ENCODE measurements at regions not wholly inside any gene's neighbourhood (a gene's known extent, or its start where the extent isn't known, plus 50 kb on each side); places are given as distances from the start of the nearest gene placed in this dataset.

GRCh38 chr20:48065833-48066232, 280.6 kb upstream of the SULF2 start:
- DNase-seq (ENCODE audit: low read depth): no peak
- H3K4me3 ChIP-seq (ENCODE audit: low read depth, low read length): no peak overlapping the region
- TF ChIP-seq MAX (IDR thresholded peaks at IDR 0.05; ENCODE audit: low read depth, low read length) (no peak), POLR2A (IDR thresholded peaks at IDR 0.05; ENCODE audit: extremely low read depth, insufficient read length) (no peak), CTCF (IDR thresholded peaks at IDR 0.05; ENCODE audit: low read depth, low read length) (no peak), MYC (IDR thresholded peaks at IDR 0.05; ENCODE audit: low read depth, low read length) (no peak)

GRCh38 chr20:48064929-48065328, 279.6 kb upstream of the SULF2 start:
- TF ChIP-seq CTCF (IDR thresholded peaks at IDR 0.05; ENCODE audit: low read depth, low read length): no peak
- TF ChIP-seq MAX (IDR thresholded peaks at IDR 0.05; ENCODE audit: low read depth, low read length): no peak
- TF ChIP-seq POLR2A (IDR thresholded peaks at IDR 0.05; ENCODE audit: extremely low read depth, insufficient read length): no peak
- TF ChIP-seq MYC (IDR thresholded peaks at IDR 0.05; ENCODE audit: low read depth, low read length): no peak
- no peak overlapping the region for H3K4me3 ChIP-seq (ENCODE audit: low read depth, low read length)
- DNase-seq (ENCODE audit: low read depth): no peak

GRCh38 chr20:48060841-48061720, 275.8 kb upstream of the SULF2 start:
- DNase-seq (ENCODE audit: low read depth): no peak
- no peak for TF ChIP-seq POLR2A (IDR thresholded peaks at IDR 0.05; ENCODE audit: extremely low read depth, insufficient read length)
- no peak for TF ChIP-seq MAX (IDR thresholded peaks at IDR 0.05; ENCODE audit: low read depth, low read length)
- TF ChIP-seq CTCF (IDR thresholded peaks at IDR 0.05; ENCODE audit: low read depth, low read length): no peak
- no peak for TF ChIP-seq MYC (IDR thresholded peaks at IDR 0.05; ENCODE audit: low read depth, low read length)
- no peak overlapping the region for H3K4me3 ChIP-seq (ENCODE audit: low read depth, low read length)

- H3K4me3 ChIP-seq (ENCODE audit: low read depth, low read length): no peak overlapping the region
- no peak for TF ChIP-seq POLR2A (IDR thresholded peaks at IDR 0.05; ENCODE audit: extremely low read depth, insufficient read length)
- TF ChIP-seq CTCF (IDR thresholded peaks at IDR 0.05; ENCODE audit: low read depth, low read length): no peak
- TF ChIP-seq MYC (IDR thresholded peaks at IDR 0.05; ENCODE audit: low read depth, low read length): no peak
- TF ChIP-seq MAX (IDR thresholded peaks at IDR 0.05; ENCODE audit: low read depth, low read length): no peak
- DNase-seq (ENCODE audit: low read depth): no peak
These were observed 273.6 kb upstream of the SULF2 start for GRCh38 chr20:48058611-48059559.

GRCh38 chr20:48057739-48058138, 272.5 kb upstream of the SULF2 start:
- TF ChIP-seq POLR2A (IDR thresholded peaks at IDR 0.05; ENCODE audit: extremely low read depth, insufficient read length) (no peak), MAX (IDR thresholded peaks at IDR 0.05; ENCODE audit: low read depth, low read length) (no peak), MYC (IDR thresholded peaks at IDR 0.05; ENCODE audit: low read depth, low read length) (no peak), CTCF (IDR thresholded peaks at IDR 0.05; ENCODE audit: low read depth, low read length) (no peak)
- H3K4me3 ChIP-seq (ENCODE audit: low read depth, low read length): no peak overlapping the region
- no peak for DNase-seq (ENCODE audit: low read depth)
